ENCODE measurements at regions not wholly inside any gene's neighbourhood (a gene's known extent, or its start where the extent isn't known, plus 50 kb on each side); places are given as distances from the start of the nearest gene placed in this dataset.
"Not testable (repeated sequence)": the region's sequence is repeated elsewhere in the genome, so short reads cannot be mapped to it uniquely, and the experiment has no call there.

DNA sequence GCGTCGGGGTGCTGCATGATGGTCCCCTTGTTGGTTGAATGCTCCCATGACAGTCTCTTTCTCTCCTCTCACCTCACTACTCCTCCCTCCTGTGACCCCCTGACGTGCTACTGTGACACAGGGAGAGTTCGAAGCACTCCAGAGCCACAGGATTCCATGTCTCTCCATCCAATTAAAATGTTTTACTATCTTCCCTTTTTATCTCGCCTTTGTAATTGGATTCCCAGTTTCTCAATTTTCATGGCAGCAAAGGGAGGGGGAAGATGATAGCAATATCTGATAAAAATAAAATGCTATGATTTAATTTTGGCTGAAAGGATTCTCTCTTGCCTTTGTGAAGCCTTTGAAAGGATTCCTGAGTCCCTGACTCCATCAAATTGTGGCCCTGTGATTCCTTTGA, 271.9 kb upstream of the SLC14A2 start:
- no peaks in the 10 kb centered on the region for H3K36me3 ChIP-seq (ENCODE audit: insufficient read depth, low read length)
- no peak overlapping the region for H3K4me2 ChIP-seq (ENCODE audit: low read length)
- no peaks in the 10 kb centered on the region for H3K4me1 ChIP-seq (ENCODE audit: insufficient read depth, low read length)
- H3K9me3 Mint-ChIP-seq (ENCODE audit: unreplicated experiment): no peaks in the 10 kb centered on the region
- H3K4me3 Mint-ChIP-seq (ENCODE audit: unreplicated experiment): no peak overlapping the region
- no peaks in the 10 kb centered on the region for H3K79me2 ChIP-seq (ENCODE audit: insufficient read depth, low read length)
- H3K27ac ChIP-seq (ENCODE audit: low read depth, low read length): no peak overlapping the region
- no peak for FAIRE-seq
- no peaks in the 10 kb centered on the region for H3K27me3 ChIP-seq (ENCODE audit: insufficient read depth, low read length)
- no peak overlapping the region for H3K27ac Mint-ChIP-seq (ENCODE audit: unreplicated experiment)
- TF ChIP-seq, protein P1, sequence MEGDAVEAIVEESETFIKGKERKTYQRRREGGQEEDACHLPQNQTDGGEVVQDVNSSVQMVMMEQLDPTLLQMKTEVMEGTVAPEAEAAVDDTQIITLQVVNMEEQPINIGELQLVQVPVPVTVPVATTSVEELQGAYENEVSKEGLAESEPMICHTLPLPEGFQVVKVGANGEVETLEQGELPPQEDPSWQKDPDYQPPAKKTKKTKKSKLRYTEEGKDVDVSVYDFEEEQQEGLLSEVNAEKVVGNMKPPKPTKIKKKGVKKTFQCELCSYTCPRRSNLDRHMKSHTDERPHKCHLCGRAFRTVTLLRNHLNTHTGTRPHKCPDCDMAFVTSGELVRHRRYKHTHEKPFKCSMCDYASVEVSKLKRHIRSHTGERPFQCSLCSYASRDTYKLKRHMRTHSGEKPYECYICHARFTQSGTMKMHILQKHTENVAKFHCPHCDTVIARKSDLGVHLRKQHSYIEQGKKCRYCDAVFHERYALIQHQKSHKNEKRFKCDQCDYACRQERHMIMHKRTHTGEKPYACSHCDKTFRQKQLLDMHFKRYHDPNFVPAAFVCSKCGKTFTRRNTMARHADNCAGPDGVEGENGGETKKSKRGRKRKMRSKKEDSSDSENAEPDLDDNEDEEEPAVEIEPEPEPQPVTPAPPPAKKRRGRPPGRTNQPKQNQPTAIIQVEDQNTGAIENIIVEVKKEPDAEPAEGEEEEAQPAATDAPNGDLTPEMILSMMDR (IDR thresholded peaks at IDR 0.05; ENCODE audit: insufficient read depth, low read depth, low read length): no peak
- no peak for TF ChIP-seq EZH2 (IDR thresholded peaks at IDR 0.05; ENCODE audit: insufficient read depth, low read length)
- H4K20me1 ChIP-seq (ENCODE audit: insufficient read depth, low read length): no peaks in the 10 kb centered on the region
- DNase-seq (ENCODE audit: low read depth): no peak
- H3K9ac ChIP-seq (ENCODE audit: low read length): no peak overlapping the region
- H3K27me3 Mint-ChIP-seq (ENCODE audit: low read depth, unreplicated experiment): peaks cover 2% of the 10 kb centered on the region
- no peak overlapping the region for H2AFZ ChIP-seq (ENCODE audit: low read depth, low read length)
- no peaks in the 10 kb centered on the region for H3K9me3 ChIP-seq (ENCODE audit: insufficient read depth, low read depth, low read length)
- no peaks in the 10 kb centered on the region for H3K36me3 Mint-ChIP-seq (ENCODE audit: low read depth, unreplicated experiment)
- no peak overlapping the region for H3K4me3 ChIP-seq (ENCODE audit: insufficient read depth, low read depth, low read length)
- no peaks in the 10 kb centered on the region for H3K4me1 Mint-ChIP-seq (ENCODE audit: low read depth, unreplicated experiment)

DNA sequence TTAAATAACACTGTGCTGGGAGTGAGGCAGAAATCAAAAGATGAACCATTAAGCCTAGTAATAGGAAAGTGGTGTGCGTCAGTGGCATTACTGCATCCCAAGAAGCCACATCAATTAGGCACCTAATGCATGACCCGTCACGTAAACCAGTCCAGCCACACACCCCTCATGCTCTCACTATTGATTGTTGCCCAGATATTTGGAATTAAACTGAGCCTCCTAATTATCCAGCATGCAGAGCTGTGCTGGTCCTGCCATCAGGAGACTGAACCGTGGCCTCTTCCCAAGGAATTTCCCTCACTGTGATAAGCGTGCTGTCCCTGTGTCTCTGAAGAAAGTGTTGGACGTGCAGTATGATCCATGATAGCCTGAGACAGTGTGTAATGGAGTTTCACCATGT, 270.6 kb upstream of the SLC14A2 start:
- not testable (repeated sequence) for FAIRE-seq; H3K27ac ChIP-seq (ENCODE audit: low read depth, low read length); H3K27me3 Mint-ChIP-seq (ENCODE audit: low read depth, unreplicated experiment)

DNA sequence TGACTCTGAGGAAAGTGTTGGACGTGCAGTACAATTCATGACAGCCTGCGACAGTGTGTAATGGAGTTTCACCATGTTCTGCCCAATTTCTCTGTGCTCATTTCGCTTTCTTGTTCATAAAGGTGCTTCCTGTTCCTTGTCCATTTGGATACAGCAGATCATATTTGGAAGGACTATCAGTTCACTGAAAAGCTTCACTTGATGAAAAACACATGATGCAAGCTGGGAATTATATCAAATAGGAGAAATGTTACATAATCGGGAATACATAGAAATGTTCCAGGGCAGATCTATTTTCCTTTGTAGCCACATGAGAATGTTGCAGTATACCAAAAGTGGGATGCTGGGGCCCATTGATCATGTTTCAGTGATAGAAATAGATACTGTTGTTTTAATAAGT, 266.3 kb upstream of the SLC14A2 start:
- FAIRE-seq (no peak), DNase-seq (ENCODE audit: low read depth) (no peak)
- Histone ChIP-seq H3K9me3 (ENCODE audit: insufficient read depth, low read depth, low read length) (no peaks in the 10 kb centered on the region), H4K20me1 (ENCODE audit: insufficient read depth, low read length) (no peaks in the 10 kb centered on the region), H3K36me3 (ENCODE audit: insufficient read depth, low read length) (no peaks in the 10 kb centered on the region), H3K27me3 (ENCODE audit: insufficient read depth, low read length) (no peaks in the 10 kb centered on the region), H2AFZ (ENCODE audit: low read depth, low read length) (no peak overlapping the region), H3K4me1 (ENCODE audit: insufficient read depth, low read length) (no peaks in the 10 kb centered on the region), H3K4me3 (ENCODE audit: insufficient read depth, low read depth, low read length) (no peak overlapping the region), H3K27ac (ENCODE audit: low read depth, low read length) (no peak overlapping the region), H3K9ac (ENCODE audit: low read length) (no peak overlapping the region), H3K4me2 (ENCODE audit: low read length) (no peak overlapping the region), H3K79me2 (ENCODE audit: insufficient read depth, low read length) (no peaks in the 10 kb centered on the region)
- Mint-ChIP-seq H3K27ac (ENCODE audit: unreplicated experiment) (no peak overlapping the region), H3K4me3 (ENCODE audit: unreplicated experiment) (no peak overlapping the region), H3K36me3 (ENCODE audit: low read depth, unreplicated experiment) (no peaks in the 10 kb centered on the region), H3K4me1 (ENCODE audit: low read depth, unreplicated experiment) (no peaks in the 10 kb centered on the region), H3K27me3 (ENCODE audit: low read depth, unreplicated experiment) (peaks cover 12% of the 10 kb centered on the region), H3K9me3 (ENCODE audit: unreplicated experiment) (no peaks in the 10 kb centered on the region)
- TF ChIP-seq EZH2 (IDR thresholded peaks at IDR 0.05; ENCODE audit: insufficient read depth, low read length): no peak
- TF ChIP-seq, protein P1 (IDR thresholded peaks at IDR 0.05; ENCODE audit: insufficient read depth, low read depth, low read length): no peak

More for the DNA sequence above, 270.6 kb upstream of the SLC14A2 start:
- H3K9me3 ChIP-seq (ENCODE audit: insufficient read depth, low read depth, low read length); H3K4me3 Mint-ChIP-seq (ENCODE audit: unreplicated experiment); H3K4me1 ChIP-seq (ENCODE audit: insufficient read depth, low read length); H3K36me3 Mint-ChIP-seq (ENCODE audit: low read depth, unreplicated experiment); H3K27me3 ChIP-seq (ENCODE audit: insufficient read depth, low read length); DNase-seq (ENCODE audit: low read depth); H2AFZ ChIP-seq (ENCODE audit: low read depth, low read length); H3K9ac ChIP-seq (ENCODE audit: low read length); H3K9me3 Mint-ChIP-seq (ENCODE audit: unreplicated experiment); H4K20me1 ChIP-seq (ENCODE audit: insufficient read depth, low read length); H3K4me3 ChIP-seq (ENCODE audit: insufficient read depth, low read depth, low read length); H3K4me1 Mint-ChIP-seq (ENCODE audit: low read depth, unreplicated experiment); H3K27ac Mint-ChIP-seq (ENCODE audit: unreplicated experiment); H3K4me2 ChIP-seq (ENCODE audit: low read length); H3K36me3 ChIP-seq (ENCODE audit: insufficient read depth, low read length); H3K79me2 ChIP-seq (ENCODE audit: insufficient read depth, low read length): not testable (repeated sequence)

Measured in astrocyte (in vitro differentiated cells and primary cell).